ENCODE measurements at regions not wholly inside any gene's neighbourhood (a gene's known extent, or its start where the extent isn't known, plus 50 kb on each side); places are given as distances from the start of the nearest gene placed in this dataset.
"Not testable (repeated sequence)": the region's sequence is repeated elsewhere in the genome, so short reads cannot be mapped to it uniquely, and the experiment has no call there.

GRCh38 chr18:29359222-29359621 lies 1182.3 kb upstream of the CDH2 start:
- not testable (repeated sequence) for TF ChIP-seq EZH2 (IDR thresholded peaks at IDR 0.05; ENCODE audit: borderline replicate concordance, insufficient read depth, low read depth, low read length, poor library complexity, severe bottlenecking); CTCF (IDR thresholded peaks at IDR 0.05)

Data from B cell (primary cell).